HG03135 (cell line): ENCODE measurements at regions not wholly inside any gene's neighbourhood (a gene's known extent, or its start where the extent isn't known, plus 50 kb on each side); places are given as distances from the start of the nearest gene placed in this dataset.

ENCODE experiments used
- ATAC-seq: cut with Tn5 transposase; IDR thresholded peaks from one replicate; pipeline ENCODE4 v1.9.1; 2021; ENCODE audit warnings: mild to moderate bottlenecking, moderate library complexity; ENCODE audit not compliant: unreplicated experiment

DNA sequence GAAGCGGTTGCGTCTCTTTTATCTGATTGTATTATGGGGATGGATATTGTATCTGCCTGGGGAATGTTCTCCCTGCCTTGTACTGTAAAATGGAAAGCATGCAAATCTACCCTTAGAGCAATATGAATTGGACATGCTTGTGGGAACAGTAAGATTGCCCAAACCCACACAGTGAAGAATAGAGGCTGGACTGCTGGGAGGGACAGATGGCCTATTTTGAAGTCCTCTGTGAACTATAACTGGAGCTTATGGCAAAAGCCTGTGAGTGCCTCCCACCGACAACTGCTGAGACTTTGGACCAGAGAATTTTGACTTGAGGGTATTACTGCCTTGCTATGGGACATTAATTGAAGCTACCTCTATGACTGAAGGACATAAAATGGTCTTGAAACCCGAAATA, 168.9 kb downstream of the ERCC6L2 start:
- no peak for ATAC-seq

DNA sequence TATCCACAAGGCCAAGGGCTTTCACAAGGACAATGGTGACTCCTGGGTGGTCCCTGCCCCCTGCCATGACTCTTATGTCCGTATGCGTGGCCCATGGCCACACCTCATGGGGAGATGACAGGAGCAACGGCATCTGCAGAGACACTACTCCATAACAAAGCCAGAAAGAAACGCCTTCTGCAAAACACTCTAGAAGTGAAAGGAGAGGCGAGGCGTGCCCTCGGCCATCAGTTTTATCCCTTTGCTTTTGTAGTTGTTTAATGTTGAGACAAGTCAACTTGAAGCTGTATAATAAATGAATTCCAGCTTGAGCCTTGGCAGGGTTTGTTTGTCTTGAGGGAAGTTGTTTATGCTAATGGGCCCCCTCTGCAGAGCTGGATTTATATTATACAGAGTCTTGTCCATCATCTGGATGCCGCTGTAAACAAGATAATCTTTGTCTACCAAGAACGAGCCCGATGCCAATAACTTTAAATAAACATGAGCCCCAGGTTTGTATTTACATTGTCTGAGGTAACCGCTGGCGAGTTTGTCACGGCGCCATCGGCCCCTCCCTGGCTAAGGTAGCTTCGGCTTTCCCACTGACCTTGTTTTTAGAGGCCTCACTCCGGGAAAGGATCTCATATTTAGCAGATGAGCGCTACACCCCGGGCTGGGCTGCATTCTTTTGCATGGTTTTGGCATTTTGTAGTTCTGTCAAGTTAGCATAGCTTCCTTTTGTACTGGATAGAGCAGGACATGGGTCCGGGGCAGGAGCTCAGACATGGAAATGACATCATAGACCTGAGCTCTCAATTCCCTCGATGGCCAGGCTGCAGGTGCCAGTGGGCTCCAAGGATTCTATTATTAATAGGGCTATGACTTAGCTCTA, 165.3 kb downstream of the ERCC6L2 start:
- ATAC-seq = no peak

DNA sequence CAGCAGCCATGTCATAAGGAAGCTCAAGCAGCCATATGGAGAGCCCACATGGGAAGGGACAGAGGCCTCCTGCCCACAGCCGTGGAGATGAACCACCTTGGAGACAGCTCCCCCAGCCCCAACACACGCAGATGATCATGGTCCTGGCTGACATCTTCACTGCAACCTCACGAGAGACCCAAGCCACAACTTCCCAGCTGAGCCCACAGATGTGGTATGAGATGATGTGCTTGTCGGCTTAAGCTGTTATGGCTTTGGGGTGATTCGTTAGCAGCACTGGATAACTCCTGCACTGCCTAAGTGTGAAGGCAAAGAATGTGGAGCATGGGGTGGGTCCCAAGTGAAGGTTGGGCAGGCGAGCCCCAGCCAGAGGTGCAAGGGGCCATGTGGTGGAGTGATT, 163.4 kb downstream of the ERCC6L2 start:
- ATAC-seq = no peak

DNA sequence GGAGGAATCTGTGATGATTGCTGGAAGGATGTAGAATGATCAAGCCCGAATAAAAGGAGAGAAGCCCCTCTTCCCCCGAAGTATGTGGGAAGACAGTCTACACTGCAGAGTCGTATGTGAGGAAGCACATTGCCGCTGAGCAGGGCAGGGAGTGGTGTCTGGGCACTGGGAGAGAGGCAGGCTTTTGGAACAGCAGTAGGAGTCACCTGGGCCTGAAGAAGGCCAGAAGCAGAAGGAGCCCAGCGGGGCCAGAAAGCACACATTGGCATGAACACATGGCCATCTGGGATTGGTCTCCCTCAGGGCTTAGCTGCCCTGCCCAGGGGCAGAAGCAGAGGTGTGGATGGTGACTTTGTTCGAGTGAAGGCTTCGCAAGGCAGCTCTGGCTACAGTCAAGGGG, 162.8 kb downstream of the ERCC6L2 start:
- no peak for ATAC-seq

- ATAC-seq = no peak
Measured at GRCh38 chr9:96034553-96035122, 159.1 kb downstream of the ERCC6L2 start.

GRCh38 chr9:96033896-96034295, 158.4 kb downstream of the ERCC6L2 start:
- no peak for ATAC-seq

GRCh38 chr9:96031916-96032534, 156.5 kb downstream of the ERCC6L2 start:
- no peak for ATAC-seq

DNA sequence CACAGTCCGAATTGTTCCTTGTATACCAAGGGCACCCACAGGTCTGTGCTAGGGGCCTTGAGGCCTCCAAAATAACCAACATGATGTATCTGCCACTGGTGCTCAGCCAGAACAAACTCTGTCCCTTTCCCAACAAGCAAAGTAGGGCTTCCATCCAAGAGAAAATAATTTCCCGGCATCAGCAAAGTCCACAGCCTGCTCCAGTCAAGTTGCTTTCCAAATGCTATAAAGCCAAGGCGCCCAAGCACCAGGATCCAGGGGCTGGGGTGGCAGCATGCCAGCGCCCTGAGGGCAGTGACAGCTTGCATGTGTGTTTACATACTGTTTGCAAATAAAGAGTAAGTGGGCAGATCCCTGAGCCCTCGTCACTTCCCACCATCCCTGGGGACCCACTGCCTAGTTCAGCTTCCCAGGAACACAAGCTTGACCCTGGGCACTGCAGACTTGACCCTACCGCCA, 155.9 kb downstream of the ERCC6L2 start:
- ATAC-seq = no peak

- ATAC-seq = no peak
Measured at GRCh38 chr9:96029722-96030530, 154.4 kb downstream of the ERCC6L2 start.

DNA sequence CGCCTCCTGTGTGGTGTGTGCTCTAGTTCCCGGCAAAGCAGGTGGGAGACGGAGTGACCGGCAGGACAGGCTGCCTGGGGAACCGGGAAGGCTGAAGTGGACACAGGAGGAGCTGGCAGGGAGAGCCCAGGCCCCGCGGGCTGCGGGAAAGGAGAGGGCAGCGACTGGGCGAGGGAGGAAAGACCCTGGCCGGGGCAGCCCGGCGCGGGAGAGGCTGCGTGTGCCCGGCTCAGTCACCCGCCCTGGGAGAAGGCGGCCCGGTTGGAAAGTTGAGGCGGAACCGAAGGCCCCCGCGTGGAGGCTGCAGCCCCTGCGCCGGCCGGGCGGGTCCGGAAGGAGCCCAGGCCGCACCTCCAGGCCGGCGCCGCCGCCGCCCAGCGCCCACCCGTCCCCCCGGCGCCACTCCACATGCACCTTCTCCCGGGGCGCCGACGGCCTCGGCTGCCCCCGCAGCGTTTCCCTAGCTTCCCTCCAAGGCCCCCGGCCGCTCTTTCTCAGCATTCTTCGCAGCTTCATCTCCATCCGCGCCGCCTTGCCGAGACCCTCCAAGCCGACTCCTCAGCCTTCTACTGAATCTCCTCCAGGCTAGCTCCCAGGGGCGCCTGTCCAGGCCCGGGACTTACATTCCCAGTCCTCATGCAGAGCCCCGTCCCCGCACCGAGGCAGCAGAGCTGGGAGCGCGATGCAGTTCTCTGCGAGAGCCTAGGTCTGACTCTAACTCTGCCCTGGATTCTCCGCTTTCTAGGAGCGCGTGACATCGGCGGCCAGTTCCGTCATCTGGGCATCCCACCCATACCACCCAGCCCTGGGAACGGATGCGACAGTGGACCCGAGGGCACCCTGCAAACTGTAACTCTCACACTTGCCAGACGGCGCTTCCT, 152.0 kb downstream of the ERCC6L2 start:
- no peak for ATAC-seq

DNA sequence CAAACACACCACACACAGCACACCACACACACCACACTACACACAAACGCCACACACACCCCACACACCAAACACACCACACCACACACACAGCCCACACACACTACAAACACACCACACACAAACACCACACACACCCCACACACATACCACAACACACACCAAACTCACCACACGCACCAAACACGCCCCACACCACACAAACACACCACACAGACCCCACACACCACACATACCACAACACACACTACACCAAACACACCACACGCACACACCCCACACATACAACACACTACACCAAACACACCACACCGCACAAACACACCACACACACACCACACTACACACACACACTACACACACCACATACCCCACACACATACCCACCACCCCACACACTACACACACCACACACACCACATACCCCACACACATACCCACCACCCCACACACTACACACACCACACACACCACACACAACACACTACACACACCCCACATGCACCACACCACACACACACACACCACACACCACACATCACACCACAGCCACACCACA, 151.2 kb downstream of the ERCC6L2 start:
- no peak for ATAC-seq

GRCh38 chr9:96025995-96026602, 150.6 kb downstream of the ERCC6L2 start:
- no peak for ATAC-seq

GRCh38 chr9:96023486-96023885, 148.0 kb downstream of the ERCC6L2 start:
- no peak for ATAC-seq

DNA sequence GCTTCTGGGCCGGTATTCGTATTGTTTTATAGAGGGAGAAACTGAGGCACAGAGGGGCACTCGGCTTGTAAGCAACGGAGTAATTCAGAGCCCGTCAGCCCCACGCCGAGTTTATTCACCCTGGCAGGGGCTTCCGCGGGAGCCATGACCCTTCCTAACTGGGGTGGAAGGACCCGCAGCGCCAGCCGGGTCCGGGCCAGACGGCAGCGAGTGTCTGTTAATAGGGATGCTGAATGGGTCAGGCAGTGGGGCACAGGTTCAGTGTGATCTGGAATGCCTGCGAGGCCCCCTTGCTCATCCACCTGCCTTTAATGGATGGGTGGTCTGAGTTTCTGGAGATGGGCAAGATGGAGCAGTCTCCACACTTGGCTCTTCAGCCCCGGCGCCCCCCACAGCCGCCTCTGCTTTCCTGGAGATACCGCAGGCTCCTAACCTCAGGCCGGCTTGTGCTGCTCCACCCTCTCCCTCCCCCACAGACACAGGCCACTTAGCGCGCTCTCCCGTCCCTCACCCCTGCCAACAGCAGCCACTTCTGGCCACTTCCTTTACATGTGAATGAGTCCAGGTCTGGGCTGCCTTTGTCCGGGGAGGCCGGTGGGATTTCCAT, 147.1 kb downstream of the ERCC6L2 start:
- ATAC-seq = no peak

DNA sequence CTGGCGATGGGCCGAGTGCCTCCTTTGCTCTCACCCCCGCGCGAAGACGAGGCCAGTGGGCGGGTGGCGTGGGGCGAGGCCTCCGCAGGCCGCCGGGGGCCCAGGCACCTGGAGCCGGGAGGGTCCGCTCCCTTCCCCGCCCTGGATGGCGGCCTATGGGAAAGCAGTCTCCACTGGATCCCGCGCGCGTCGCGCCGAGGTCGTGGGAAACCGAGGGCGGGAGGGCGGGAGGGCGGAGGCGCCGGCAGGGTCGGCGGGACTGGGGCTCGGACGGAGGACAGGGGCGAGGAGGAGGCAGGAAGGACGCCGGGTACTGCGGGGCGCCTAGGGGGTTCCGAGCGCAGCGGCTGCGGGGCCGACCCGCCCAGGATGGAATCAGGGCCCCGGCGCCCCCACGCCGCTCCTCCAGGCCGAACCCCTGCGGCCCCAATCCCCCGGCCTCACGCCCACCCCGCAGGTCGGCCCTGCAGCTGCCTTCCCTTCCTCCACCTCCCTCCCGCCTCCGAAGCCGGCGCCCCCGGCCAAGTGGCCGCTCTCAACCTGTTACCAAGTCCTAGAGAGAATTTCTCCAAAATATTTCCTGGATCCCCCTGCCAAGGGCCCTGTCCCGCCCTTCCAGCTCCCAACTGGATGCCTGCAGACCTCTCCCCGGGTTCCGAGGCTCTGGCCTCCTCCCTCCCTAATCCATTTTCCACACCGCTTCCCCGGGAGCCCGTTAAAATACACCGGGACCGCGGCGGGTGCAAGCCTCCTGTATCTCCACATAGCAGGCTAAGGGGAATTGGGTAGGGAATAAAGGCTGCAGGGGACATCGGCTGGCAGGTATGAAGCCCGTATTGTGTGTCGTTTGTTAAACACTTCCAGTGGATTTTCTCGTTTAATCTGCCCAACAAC, 146.3 kb downstream of the ERCC6L2 start:
- ATAC-seq = no peak

DNA sequence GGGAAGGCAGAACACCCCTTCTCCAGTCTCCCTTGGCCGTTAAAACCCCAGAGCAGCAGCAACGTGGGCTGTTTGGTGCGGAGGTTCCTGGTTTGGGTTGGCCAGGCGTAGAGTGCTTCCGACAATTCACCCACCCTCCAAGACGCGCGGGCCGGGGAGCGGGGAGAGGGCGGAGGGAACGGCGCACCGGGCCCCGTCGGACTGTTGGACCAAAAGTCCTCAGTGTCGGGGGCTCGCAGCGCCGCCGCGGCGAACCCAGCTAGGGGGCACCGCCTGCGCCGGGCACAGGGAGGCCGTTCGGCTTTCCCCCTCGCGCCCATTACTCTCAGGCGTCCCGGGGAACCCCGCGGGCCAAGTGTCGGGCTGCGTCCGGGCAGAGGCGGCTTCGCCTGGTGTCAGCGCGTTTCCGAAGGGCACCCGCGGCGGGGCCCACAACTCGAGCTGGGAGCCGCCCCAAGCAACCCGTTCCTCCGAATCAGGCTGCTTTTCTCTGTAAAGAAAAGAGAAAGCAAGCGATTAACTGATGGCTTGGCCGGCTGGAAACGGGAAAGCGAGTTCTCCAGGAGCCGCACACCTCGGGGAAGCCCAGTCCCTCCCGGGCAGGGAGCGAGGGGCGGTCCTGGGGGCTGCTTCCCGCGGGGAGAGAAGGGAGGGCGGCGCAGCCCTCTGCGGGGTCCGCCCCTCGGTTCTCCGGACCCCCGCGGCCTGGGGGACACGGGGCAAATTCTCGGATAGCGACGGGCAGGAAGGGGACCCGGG, 145.5 kb downstream of the ERCC6L2 start:
- ATAC-seq = no peak

GRCh38 chr9:96020300-96020791, 144.9 kb downstream of the ERCC6L2 start:
- no peak for ATAC-seq
